Calu3 (cell line): ENCODE measurements at regions not wholly inside any gene's neighbourhood (a gene's known extent, or its start where the extent isn't known, plus 50 kb on each side); places are given as distances from the start of the nearest gene placed in this dataset.

Experiments
- BruUV-seq: library from RNA; stranded (reverse); fragments of 400-500 nt; replicated peaks from 2 replicates; lab custom pipeline; 2021; lab: Mats Ljungman, UMichigan
- CTCF ChIA-PET: fragments of 300-600 bp; sonication (Branson Sonifier 250); formaldehyde crosslinking; loops from one replicate; lab custom pipeline; 2022; ENCODE audit warnings: antibody characterized with exemption; lab: Charles Lee
- DNase-seq: peaks from one replicate; pipeline ENCODE4 v3.0.0; 2022
- H3K27ac Mint-ChIP-seq: one replicate; pipeline ENCODE4 v1.8.0; 2022; ENCODE audit warnings: mixed read lengths; ENCODE audit not compliant: unreplicated experiment
- H3K27me3 Mint-ChIP-seq: one replicate; pipeline ENCODE4 v1.8.0; 2022; ENCODE audit warnings: mixed read lengths; ENCODE audit not compliant: unreplicated experiment
- H3K36me3 Mint-ChIP-seq: one replicate; pipeline ENCODE4 v1.8.0; 2022; ENCODE audit warnings: mild to moderate bottlenecking, moderate library complexity, mixed read lengths; ENCODE audit not compliant: insufficient read depth, unreplicated experiment
- H3K4me1 Mint-ChIP-seq: one replicate; pipeline ENCODE4 v1.8.0; 2022; ENCODE audit warnings: mild to moderate bottlenecking, low read depth, mixed read lengths; ENCODE audit not compliant: unreplicated experiment
- H3K4me3 Mint-ChIP-seq: one replicate; pipeline ENCODE4 v1.8.0; 2022; ENCODE audit warnings: mild to moderate bottlenecking, low read depth, moderate library complexity, mixed read lengths; ENCODE audit not compliant: unreplicated experiment
- H3K9me3 Mint-ChIP-seq: one replicate; pipeline ENCODE4 v1.8.0; 2022; ENCODE audit warnings: low read depth, mixed read lengths; ENCODE audit not compliant: unreplicated experiment
- intact Hi-C: fragments of 100-400 bp; cut with micrococcal nuclease; formaldehyde crosslinking; loops from one replicate; pipeline ENCODE4 v1.10.0; 2022; ENCODE audit not compliant: unreplicated experiment
- TF ChIP-seq, protein P1 (sequence below): fragments of 200-600 bp; IDR thresholded peaks from one replicate; pipeline ENCODE4 v1.8.0; 2022; ENCODE audit warnings: antibody characterized with exemption; ENCODE audit not compliant: unreplicated experiment

DNA sequence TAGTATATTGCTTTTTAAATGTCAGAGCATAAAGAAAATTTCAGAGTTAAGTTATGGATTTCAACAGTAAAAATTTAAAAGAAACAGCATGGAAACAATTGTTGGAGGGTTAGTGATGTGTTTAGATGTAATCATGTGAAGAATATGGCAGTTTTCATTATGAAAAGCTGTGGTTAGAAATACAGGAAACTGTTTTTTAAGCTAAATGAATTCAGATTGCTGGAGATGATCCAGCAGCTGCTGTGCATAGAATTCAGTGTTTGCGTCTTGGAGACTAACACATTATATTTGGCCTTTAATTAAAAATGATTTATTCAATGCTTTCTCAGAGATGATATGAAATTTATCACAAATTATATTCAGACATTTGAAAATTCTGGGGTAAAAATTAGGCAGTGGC lies 273.6 kb upstream of the LRRC7 start:
- no peak for DNase-seq
- no peak overlapping the region for H3K4me3 Mint-ChIP-seq
- H3K4me1 Mint-ChIP-seq, result no peaks in the 10 kb centered on the region
- no TSS peak for BruUV-seq
- H3K9me3 Mint-ChIP-seq, result no peaks in the 10 kb centered on the region
- CTCF ChIA-PET, result no interaction called here
- TF ChIP-seq, protein P1, sequence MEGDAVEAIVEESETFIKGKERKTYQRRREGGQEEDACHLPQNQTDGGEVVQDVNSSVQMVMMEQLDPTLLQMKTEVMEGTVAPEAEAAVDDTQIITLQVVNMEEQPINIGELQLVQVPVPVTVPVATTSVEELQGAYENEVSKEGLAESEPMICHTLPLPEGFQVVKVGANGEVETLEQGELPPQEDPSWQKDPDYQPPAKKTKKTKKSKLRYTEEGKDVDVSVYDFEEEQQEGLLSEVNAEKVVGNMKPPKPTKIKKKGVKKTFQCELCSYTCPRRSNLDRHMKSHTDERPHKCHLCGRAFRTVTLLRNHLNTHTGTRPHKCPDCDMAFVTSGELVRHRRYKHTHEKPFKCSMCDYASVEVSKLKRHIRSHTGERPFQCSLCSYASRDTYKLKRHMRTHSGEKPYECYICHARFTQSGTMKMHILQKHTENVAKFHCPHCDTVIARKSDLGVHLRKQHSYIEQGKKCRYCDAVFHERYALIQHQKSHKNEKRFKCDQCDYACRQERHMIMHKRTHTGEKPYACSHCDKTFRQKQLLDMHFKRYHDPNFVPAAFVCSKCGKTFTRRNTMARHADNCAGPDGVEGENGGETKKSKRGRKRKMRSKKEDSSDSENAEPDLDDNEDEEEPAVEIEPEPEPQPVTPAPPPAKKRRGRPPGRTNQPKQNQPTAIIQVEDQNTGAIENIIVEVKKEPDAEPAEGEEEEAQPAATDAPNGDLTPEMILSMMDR, result no peak
- no peak overlapping the region for H3K27ac Mint-ChIP-seq
- H3K36me3 Mint-ChIP-seq, result no peaks in the 10 kb centered on the region
- intact Hi-C loops, result no loop called here
- no peaks in the 10 kb centered on the region for H3K27me3 Mint-ChIP-seq

DNA sequence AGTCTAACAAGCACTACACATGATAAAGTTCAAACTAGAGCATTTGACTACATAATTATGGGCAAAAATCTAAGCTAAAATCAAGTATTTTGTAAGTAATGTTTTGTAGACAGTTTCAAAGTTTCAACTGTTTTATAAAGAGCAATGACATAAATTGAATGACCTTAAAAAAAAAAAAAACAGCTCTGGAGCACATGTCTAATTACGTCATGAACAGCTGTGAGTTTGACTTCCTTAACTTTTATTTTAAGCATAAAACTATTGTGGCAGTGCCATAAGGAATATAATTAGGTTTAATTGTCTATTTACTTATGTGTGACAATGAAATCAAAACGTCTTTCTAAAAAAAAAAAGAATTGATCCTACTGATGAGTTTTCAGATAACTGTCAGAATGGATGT lies 272.5 kb upstream of the LRRC7 start:
- Mint-ChIP-seq H3K9me3 (no peaks in the 10 kb centered on the region), H3K27ac (no peak overlapping the region), H3K36me3 (no peaks in the 10 kb centered on the region), H3K27me3 (no peaks in the 10 kb centered on the region), H3K4me1 (no peaks in the 10 kb centered on the region), H3K4me3 (no peak overlapping the region)
- CTCF ChIA-PET, result no interaction called here
- TF ChIP-seq, protein P1, result no peak
- no peak for DNase-seq
- BruUV-seq, result no TSS peak
- intact Hi-C loops, result no loop called here

- Mint-ChIP-seq H3K27me3 (no peaks in the 10 kb centered on the region), H3K36me3 (no peaks in the 10 kb centered on the region), H3K4me1 (no peaks in the 10 kb centered on the region), H3K4me3 (no peak overlapping the region), H3K27ac (no peak overlapping the region), H3K9me3 (peaks cover 2% of the 10 kb centered on the region)
- TF ChIP-seq, protein P1, result no peak
- intact Hi-C loops, result no loop called here
- CTCF ChIA-PET, result no interaction called here
- no TSS peak for BruUV-seq
- DNase-seq, result no peak
Measured at GRCh38 chr1:69305621-69306020, 262.1 kb upstream of the LRRC7 start.

GRCh38 chr1:69312055-69312732 lies 255.5 kb upstream of the LRRC7 start:
- intact Hi-C loops, result no loop called here
- Mint-ChIP-seq H3K36me3 (no peaks in the 10 kb centered on the region), H3K4me3 (no peak overlapping the region), H3K27ac (no peak overlapping the region), H3K9me3 (no peaks in the 10 kb centered on the region), H3K27me3 (no peaks in the 10 kb centered on the region), H3K4me1 (no peaks in the 10 kb centered on the region)
- CTCF ChIA-PET, result no interaction called here
- no TSS peak for BruUV-seq
- no peak for DNase-seq
- TF ChIP-seq, protein P1, result no peak
